K562 (cell line): ENCODE measurements at regions not wholly inside any gene's neighbourhood (a gene's known extent, or its start where the extent isn't known, plus 50 kb on each side); places are given as distances from the start of the nearest gene placed in this dataset.

Experiments used
- ARHGAP35 ChIP-seq: fragments of 450-650 bp; IDR thresholded peaks from 2 replicates; pipeline ENCODE4 v1.6.1; 2018; ENCODE audit not compliant: partially characterized antibody
- ARID4B ChIP-seq: sonication (generic); formaldehyde crosslinking; IDR thresholded peaks from 2 replicates; pipeline ENCODE4 v1.8.0; 2022; ENCODE audit warnings: mild to moderate bottlenecking, missing genetic modification reagents
- BCOR ChIP-seq: fragments of 450-650 bp; IDR thresholded peaks from 2 replicates; pipeline ENCODE4 v1.6.1; 2016
- CCNT2 ChIP-seq: IDR thresholded peaks from 2 replicates; pipeline ENCODE4 v1.6.1; 2011; ENCODE audit warnings: borderline replicate concordance, low read depth, mild to moderate bottlenecking, moderate library complexity, mixed read lengths, low read length; ENCODE audit not compliant: insufficient read length; ENCODE audit errors: extremely low read depth
- DNMT1 ChIP-seq: fragments of 450-650 bp; IDR thresholded peaks from 2 replicates; pipeline ENCODE4 v1.6.1; 2016; ENCODE audit warnings: antibody characterized with exemption, mild to moderate bottlenecking
- FOS ChIP-seq: IDR thresholded peaks from 3 replicates; pipeline ENCODE4 v1.6.1; 2011; ENCODE audit not compliant: insufficient read length; ENCODE audit errors: extremely low read depth
- MAFG ChIP-seq: fragments of 450-650 bp; conservative IDR thresholded peaks from 2 replicates; pipeline ENCODE4 v1.6.1; 2016; ENCODE audit warnings: missing genetic modification characterization, missing compliant biosample characterization
- TAF9B ChIP-seq: fragments of 450-650 bp; IDR thresholded peaks from 2 replicates; pipeline ENCODE4 v1.6.1; 2018; ENCODE audit warnings: mild to moderate bottlenecking; ENCODE audit not compliant: partially characterized antibody
- TGIF2 ChIP-seq: sonication (generic); formaldehyde crosslinking; IDR thresholded peaks from 2 replicates; pipeline ENCODE4 v1.8.1; 2022; ENCODE audit warnings: mild to moderate bottlenecking, missing genetic modification reagents, moderate library complexity
- THAP12 ChIP-seq: fragments of 250-450 bp; sonication (Bioruptor Pico); IDR thresholded peaks from 2 replicates; pipeline ENCODE4 v1.9.0; 2021; ENCODE audit warnings: mild to moderate bottlenecking, inconsistent platforms
- ZNF318 ChIP-seq, 2 experiments: fragments of 450-650 bp; IDR thresholded peaks; 2 replicates each; pipeline ENCODE4 v1.6.1; 2016; ENCODE audit warnings: mild to moderate bottlenecking in 2 of 2, borderline replicate concordance in 1 of 2, low read depth in 1 of 2, moderate library complexity in 1 of 2

- TF ChIP-seq TGIF2 (CRISPR knock-in tag) (no peak), CCNT2 (no peak), MAFG (no peak), FOS (no peak), BCOR (no peak), DNMT1 (no peak), ARID4B (CRISPR knock-in tag) (no peak), ZNF318 (IDR thresholded peaks at IDR 0.05; ENCODE audit: borderline replicate concordance in 1 of 2, low read depth in 1 of 2) (no peak), TAF9B (no peak), THAP12 (CRISPR knock-in tag) (no peak), ARHGAP35 (no peak)
Observed at GRCh38 chrX:102859550-102859871, 77.6 kb upstream of the RAB40AL start (continued).
